Liver (tissue), 8 donors: ENCODE measurements at regions not wholly inside any gene's neighbourhood (a gene's known extent, or its start where the extent isn't known, plus 50 kb on each side); places are given as distances from the start of the nearest gene placed in this dataset.
A peak's percentile ranks its signal among the peaks of the same experiment; 100 is the strongest.

Experiments
- DNase-seq: peaks from one replicate; pipeline ENCODE4 v3.0.0-alpha.2; 2017; ENCODE audit warnings: low spot score
- H3K27ac ChIP-seq, 2 donors: one replicate each; pipeline ENCODE4 v1.7.0; 2013; ENCODE audit warnings: inconsistent platforms in 2 of 2, low read length in 2 of 2, control low read depth in 1 of 2, low read depth in 1 of 2, mild to moderate bottlenecking in 1 of 2
- H3K27me3 ChIP-seq, 4 donors: one replicate each; pipeline versions ENCODE4 v1.6.1 to v1.7.0; 2013; ENCODE audit warnings: low read length in 3 of 4, inconsistent platforms in 1 of 4, mild to moderate bottlenecking in 1 of 4, moderate library complexity in 1 of 4; ENCODE audit not compliant: control insufficient read depth in 4 of 4, insufficient read depth in 4 of 4
- H3K36me3 ChIP-seq, 4 donors: one replicate each; pipeline versions ENCODE4 v1.6.1 to v1.7.0; 2013; ENCODE audit warnings: low read length in 3 of 4, mild to moderate bottlenecking in 3 of 4, low read depth in 1 of 4, moderate library complexity in 1 of 4; ENCODE audit not compliant: control insufficient read depth in 4 of 4, insufficient read depth in 3 of 4
- H3K4me1 ChIP-seq, 4 donors: one replicate each; pipeline versions ENCODE4 v1.6.1 to v1.7.0; 2013; ENCODE audit warnings: low read length in 3 of 4, mild to moderate bottlenecking in 3 of 4, moderate library complexity in 1 of 4; ENCODE audit not compliant: control insufficient read depth in 4 of 4, insufficient read depth in 4 of 4
- H3K4me3 ChIP-seq, 3 donors: one replicate each; pipeline versions ENCODE4 v1.6.1 to v1.7.0; 2013; ENCODE audit warnings: low read length in 3 of 3, control low read depth in 1 of 3, low read depth in 1 of 3, mild to moderate bottlenecking in 1 of 3
- H3K9ac ChIP-seq, 2 donors: one replicate each; pipeline ENCODE4 v1.7.0; 2013; ENCODE audit warnings: low read length in 2 of 2, mild to moderate bottlenecking in 2 of 2, moderate library complexity in 2 of 2, control low read depth in 1 of 2, low read depth in 1 of 2
- H3K9me3 ChIP-seq, 4 donors: one replicate each; pipeline versions ENCODE4 v1.6.1 to v1.7.0; 2013; ENCODE audit warnings: low read length in 3 of 4; ENCODE audit not compliant: control insufficient read depth in 4 of 4
- EGR1 ChIP-seq, 2 donors: IDR thresholded peaks; 2 replicates each; pipeline ENCODE4 v1.6.1; 2016 to 2018; ENCODE audit warnings: antibody characterized with exemption in 2 of 2, low read depth in 2 of 2
- FOXA1 ChIP-seq: IDR thresholded peaks from 2 replicates; pipeline ENCODE4 v1.6.1; 2016; ENCODE audit warnings: antibody characterized with exemption
- FOXA2 ChIP-seq: IDR thresholded peaks from 2 replicates; pipeline ENCODE4 v1.6.1; 2016; ENCODE audit warnings: antibody characterized with exemption
- GABPA ChIP-seq, 2 donors: IDR thresholded peaks in 1 of 2; conservative IDR thresholded peaks in 1 of 2; 2 replicates each; pipeline ENCODE4 v1.6.1; 2016; ENCODE audit warnings: antibody characterized with exemption in 2 of 2, mild to moderate bottlenecking in 1 of 2, moderate library complexity in 1 of 2
- HNF4A ChIP-seq, 2 donors: conservative IDR thresholded peaks; 2 replicates each; pipeline ENCODE4 v1.6.1; 2016; ENCODE audit warnings: antibody characterized with exemption in 2 of 2, mild to moderate bottlenecking in 2 of 2
- HNF4G ChIP-seq: IDR thresholded peaks from 2 replicates; pipeline ENCODE4 v1.6.1; 2016; ENCODE audit warnings: antibody characterized with exemption
- JUND ChIP-seq, 2 donors: IDR thresholded peaks; 2 replicates each; pipeline ENCODE4 v1.6.1; 2016; ENCODE audit warnings: antibody characterized with exemption in 2 of 2
- RAD21 ChIP-seq, 2 donors: IDR thresholded peaks; 2 replicates each; pipeline ENCODE4 v1.6.1; 2016; ENCODE audit warnings: antibody characterized with exemption in 2 of 2, mild to moderate bottlenecking in 2 of 2
- RXRA ChIP-seq, 2 donors: IDR thresholded peaks; 2 replicates each; pipeline ENCODE4 v1.6.1; 2017 to 2018; ENCODE audit warnings: antibody characterized with exemption in 2 of 2, mild to moderate bottlenecking in 1 of 2
- SP1 ChIP-seq: IDR thresholded peaks from 2 replicates; pipeline ENCODE4 v1.6.1; 2018; ENCODE audit warnings: antibody characterized with exemption, mild to moderate bottlenecking
- TAF1 ChIP-seq: conservative IDR thresholded peaks from 2 replicates; pipeline ENCODE4 v1.6.1; 2016; ENCODE audit warnings: antibody characterized with exemption, mild to moderate bottlenecking
- YY1 ChIP-seq: IDR thresholded peaks from 2 replicates; pipeline ENCODE4 v1.6.1; 2016; ENCODE audit warnings: antibody characterized with exemption, mild to moderate bottlenecking
- WGBS: extraction: QIAGEN DNeasy Blood & Tissue Kit; methylation state at CpG from one replicate; pipeline ENCODE4 v1.1.7; 2013; 5-methylcytosine and 5-hydroxymethylcytosine counted together
- TF ChIP-seq, protein P1 (sequence below): IDR thresholded peaks from 2 replicates; pipeline ENCODE4 v1.6.1; 2016; ENCODE audit warnings: antibody characterized with exemption
- TF ChIP-seq, protein P2 (sequence below): IDR thresholded peaks from 2 replicates; pipeline ENCODE4 v1.6.1; 2016; ENCODE audit warnings: antibody characterized with exemption
- TF ChIP-seq, protein P3 (sequence below): IDR thresholded peaks from 2 replicates; pipeline ENCODE4 v1.6.1; 2016; ENCODE audit warnings: antibody characterized with exemption, mild to moderate bottlenecking
- TF ChIP-seq, protein P4 (sequence below): fragments of 150-350 bp; IDR thresholded peaks from 2 replicates; pipeline ENCODE4 v1.5.1; 2017; ENCODE audit warnings: improper control_type of control experiment, low read depth, low read length; ENCODE audit not compliant: missing input control
- TF ChIP-seq, protein P5 (sequence below): IDR thresholded peaks from 2 replicates; pipeline ENCODE4 v1.6.1; 2016; ENCODE audit warnings: antibody characterized with exemption
- donor health status: healthy.
- donor health status: healthy.
- donor health status: healthy.
- donor health status: healthy.
- donor health status: healthy.

DNA sequence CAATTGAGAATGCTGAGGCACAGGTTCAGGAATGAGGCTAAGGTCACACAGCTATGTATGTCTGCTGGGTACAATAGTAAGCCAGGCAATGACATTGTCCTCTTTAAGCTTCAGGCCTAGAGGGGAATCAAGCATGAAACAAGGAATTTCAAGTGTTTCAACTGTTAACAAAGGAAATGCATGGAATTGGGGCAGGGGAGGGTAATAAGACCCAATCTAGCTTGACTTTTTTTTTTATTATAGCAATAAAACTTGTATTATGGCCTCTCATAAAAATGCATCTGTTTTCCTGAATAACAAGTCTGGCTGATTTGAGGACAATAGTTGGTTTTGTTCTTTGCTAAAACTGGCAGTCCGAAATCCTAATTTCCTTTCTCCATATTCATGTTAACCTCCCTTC, 336.7 kb downstream of the CBLN4 start:
- Histone ChIP-seq H3K4me1 (peaks cover 1 to 18% (median 17%) of the 10 kb centered on the region in 4 donors), H3K9me3 (no peaks in the 10 kb centered on the region), H3K4me3 (no peak overlapping the region), H3K27me3 (no peaks in the 10 kb centered on the region), H3K9ac (no peak overlapping the region), H3K36me3 (no peaks in the 10 kb centered on the region), H3K27ac (no peak overlapping the region)
- DNase-seq: no peak
- TF ChIP-seq GABPA (IDR thresholded peaks at IDR 0.05 in 1 of 2, conservative IDR thresholded peaks at IDR 0.05 in 1 of 2) (no peak), JUND (IDR thresholded peaks at IDR 0.05) (no peak), FOXA2 (no peak), RXRA (IDR thresholded peaks at IDR 0.05) (no peak), YY1 (no peak), SP1 (no peak), HNF4G (no peak), FOXA1 (no peak), HNF4A (conservative IDR thresholded peaks at IDR 0.05) (no peak), TAF1 (no peak), RAD21 (IDR thresholded peaks at IDR 0.05) (no peak), EGR1 (IDR thresholded peaks at IDR 0.05; ENCODE audit: low read depth in 2 of 2) (no peak)
- TF ChIP-seq, protein P1, sequence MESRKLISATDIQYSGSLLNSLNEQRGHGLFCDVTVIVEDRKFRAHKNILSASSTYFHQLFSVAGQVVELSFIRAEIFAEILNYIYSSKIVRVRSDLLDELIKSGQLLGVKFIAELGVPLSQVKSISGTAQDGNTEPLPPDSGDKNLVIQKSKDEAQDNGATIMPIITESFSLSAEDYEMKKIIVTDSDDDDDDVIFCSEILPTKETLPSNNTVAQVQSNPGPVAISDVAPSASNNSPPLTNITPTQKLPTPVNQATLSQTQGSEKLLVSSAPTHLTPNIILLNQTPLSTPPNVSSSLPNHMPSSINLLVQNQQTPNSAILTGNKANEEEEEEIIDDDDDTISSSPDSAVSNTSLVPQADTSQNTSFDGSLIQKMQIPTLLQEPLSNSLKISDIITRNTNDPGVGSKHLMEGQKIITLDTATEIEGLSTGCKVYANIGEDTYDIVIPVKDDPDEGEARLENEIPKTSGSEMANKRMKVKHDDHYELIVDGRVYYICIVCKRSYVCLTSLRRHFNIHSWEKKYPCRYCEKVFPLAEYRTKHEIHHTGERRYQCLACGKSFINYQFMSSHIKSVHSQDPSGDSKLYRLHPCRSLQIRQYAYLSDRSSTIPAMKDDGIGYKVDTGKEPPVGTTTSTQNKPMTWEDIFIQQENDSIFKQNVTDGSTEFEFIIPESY: no peak
- TF ChIP-seq, protein P2, sequence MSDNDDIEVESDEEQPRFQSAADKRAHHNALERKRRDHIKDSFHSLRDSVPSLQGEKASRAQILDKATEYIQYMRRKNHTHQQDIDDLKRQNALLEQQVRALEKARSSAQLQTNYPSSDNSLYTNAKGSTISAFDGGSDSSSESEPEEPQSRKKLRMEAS: no peak
- TF ChIP-seq, protein P3, sequence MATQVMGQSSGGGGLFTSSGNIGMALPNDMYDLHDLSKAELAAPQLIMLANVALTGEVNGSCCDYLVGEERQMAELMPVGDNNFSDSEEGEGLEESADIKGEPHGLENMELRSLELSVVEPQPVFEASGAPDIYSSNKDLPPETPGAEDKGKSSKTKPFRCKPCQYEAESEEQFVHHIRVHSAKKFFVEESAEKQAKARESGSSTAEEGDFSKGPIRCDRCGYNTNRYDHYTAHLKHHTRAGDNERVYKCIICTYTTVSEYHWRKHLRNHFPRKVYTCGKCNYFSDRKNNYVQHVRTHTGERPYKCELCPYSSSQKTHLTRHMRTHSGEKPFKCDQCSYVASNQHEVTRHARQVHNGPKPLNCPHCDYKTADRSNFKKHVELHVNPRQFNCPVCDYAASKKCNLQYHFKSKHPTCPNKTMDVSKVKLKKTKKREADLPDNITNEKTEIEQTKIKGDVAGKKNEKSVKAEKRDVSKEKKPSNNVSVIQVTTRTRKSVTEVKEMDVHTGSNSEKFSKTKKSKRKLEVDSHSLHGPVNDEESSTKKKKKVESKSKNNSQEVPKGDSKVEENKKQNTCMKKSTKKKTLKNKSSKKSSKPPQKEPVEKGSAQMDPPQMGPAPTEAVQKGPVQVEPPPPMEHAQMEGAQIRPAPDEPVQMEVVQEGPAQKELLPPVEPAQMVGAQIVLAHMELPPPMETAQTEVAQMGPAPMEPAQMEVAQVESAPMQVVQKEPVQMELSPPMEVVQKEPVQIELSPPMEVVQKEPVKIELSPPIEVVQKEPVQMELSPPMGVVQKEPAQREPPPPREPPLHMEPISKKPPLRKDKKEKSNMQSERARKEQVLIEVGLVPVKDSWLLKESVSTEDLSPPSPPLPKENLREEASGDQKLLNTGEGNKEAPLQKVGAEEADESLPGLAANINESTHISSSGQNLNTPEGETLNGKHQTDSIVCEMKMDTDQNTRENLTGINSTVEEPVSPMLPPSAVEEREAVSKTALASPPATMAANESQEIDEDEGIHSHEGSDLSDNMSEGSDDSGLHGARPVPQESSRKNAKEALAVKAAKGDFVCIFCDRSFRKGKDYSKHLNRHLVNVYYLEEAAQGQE: no peak
- TF ChIP-seq, protein P4, sequence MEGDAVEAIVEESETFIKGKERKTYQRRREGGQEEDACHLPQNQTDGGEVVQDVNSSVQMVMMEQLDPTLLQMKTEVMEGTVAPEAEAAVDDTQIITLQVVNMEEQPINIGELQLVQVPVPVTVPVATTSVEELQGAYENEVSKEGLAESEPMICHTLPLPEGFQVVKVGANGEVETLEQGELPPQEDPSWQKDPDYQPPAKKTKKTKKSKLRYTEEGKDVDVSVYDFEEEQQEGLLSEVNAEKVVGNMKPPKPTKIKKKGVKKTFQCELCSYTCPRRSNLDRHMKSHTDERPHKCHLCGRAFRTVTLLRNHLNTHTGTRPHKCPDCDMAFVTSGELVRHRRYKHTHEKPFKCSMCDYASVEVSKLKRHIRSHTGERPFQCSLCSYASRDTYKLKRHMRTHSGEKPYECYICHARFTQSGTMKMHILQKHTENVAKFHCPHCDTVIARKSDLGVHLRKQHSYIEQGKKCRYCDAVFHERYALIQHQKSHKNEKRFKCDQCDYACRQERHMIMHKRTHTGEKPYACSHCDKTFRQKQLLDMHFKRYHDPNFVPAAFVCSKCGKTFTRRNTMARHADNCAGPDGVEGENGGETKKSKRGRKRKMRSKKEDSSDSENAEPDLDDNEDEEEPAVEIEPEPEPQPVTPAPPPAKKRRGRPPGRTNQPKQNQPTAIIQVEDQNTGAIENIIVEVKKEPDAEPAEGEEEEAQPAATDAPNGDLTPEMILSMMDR: no peak
- TF ChIP-seq, protein P5, sequence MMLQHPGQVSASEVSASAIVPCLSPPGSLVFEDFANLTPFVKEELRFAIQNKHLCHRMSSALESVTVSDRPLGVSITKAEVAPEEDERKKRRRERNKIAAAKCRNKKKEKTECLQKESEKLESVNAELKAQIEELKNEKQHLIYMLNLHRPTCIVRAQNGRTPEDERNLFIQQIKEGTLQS: no peak
- 95% methylated on average over 1 of the region's 1 CpG for WGBS

DNA sequence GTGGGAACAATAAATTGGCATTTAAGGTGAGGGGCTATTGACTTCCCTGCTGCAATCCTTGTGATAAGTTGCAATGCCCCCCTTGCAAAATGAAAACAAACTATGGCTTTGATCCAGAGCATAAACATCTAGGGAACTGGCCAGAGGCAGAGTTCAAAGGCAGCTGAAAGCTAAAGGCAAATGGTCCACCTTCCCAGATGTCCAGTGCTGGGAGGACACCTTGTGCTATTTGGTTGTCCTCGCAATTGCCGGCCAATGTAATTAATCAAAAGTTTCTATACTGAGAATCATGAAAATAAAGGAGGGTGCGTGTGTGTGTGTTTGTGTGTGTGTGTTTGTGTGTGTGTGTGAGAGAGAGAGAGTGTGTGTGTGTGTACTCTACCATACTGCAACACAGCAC, 337.4 kb downstream of the CBLN4 start:
- no peak overlapping the region for H3K4me3 ChIP-seq
- no peak overlapping the region for H3K9ac ChIP-seq
- H3K4me1 ChIP-seq: peaks cover 1 to 18% (median 17%) of the 10 kb centered on the region in 4 donors
- DNase-seq: no peak
- H3K9me3 ChIP-seq: no peaks in the 10 kb centered on the region
- WGBS: 27% methylated on average over 3 of the region's 3 CpGs
- no peaks in the 10 kb centered on the region for H3K36me3 ChIP-seq
- H3K27ac ChIP-seq: no peak overlapping the region
- no peaks in the 10 kb centered on the region for H3K27me3 ChIP-seq
- TF ChIP-seq EGR1 (IDR thresholded peaks at IDR 0.05; ENCODE audit: low read depth in 2 of 2): no peak
- TF ChIP-seq SP1: peak; percentile 46
- TF ChIP-seq, protein P5: no peak
- TF ChIP-seq RAD21 (IDR thresholded peaks at IDR 0.05): peak; percentile 82 to 84
- no peak for TF ChIP-seq GABPA (IDR thresholded peaks at IDR 0.05 in 1 of 2, conservative IDR thresholded peaks at IDR 0.05 in 1 of 2)
- TF ChIP-seq, protein P2: no peak
- TF ChIP-seq, protein P1: no peak
- TF ChIP-seq YY1: no peak
- TF ChIP-seq, protein P3: no peak
- TF ChIP-seq HNF4A (conservative IDR thresholded peaks at IDR 0.05): peak; percentile 42 to 63
- TF ChIP-seq HNF4G: peak; percentile 26
